GM10266 (cell line): ENCODE measurements at regions not wholly inside any gene's neighbourhood (a gene's known extent, or its start where the extent isn't known, plus 50 kb on each side); places are given as distances from the start of the nearest gene placed in this dataset.
"Not testable (repeated sequence)": the region's sequence is repeated elsewhere in the genome, so short reads cannot be mapped to it uniquely, and the experiment has no call there.

ENCODE experiments used
- DNase-seq: peaks from one replicate; pipeline ENCODE4 v3.0.0; 2012; ENCODE audit errors: extremely low spot score
- CTCF ChIP-seq: IDR thresholded peaks from 2 replicates; pipeline ENCODE4 v1.5.1; 2012; ENCODE audit warnings: mild to moderate bottlenecking, low read depth; ENCODE audit not compliant: control insufficient read depth, insufficient read depth; ENCODE audit errors: missing control alignments

GRCh38 chr2:154556146-154556545, 142.3 kb upstream of the KCNJ3 start:
- TF ChIP-seq CTCF = no peak
- DNase-seq = no peak

- TF ChIP-seq CTCF = no peak
- DNase-seq = no peak
Measured at GRCh38 chr2:154556607-154557006, 141.9 kb upstream of the KCNJ3 start.

- no peak for TF ChIP-seq CTCF
- DNase-seq = no peak
Measured at GRCh38 chr2:154557906-154558305, 140.6 kb upstream of the KCNJ3 start.

- no peak for DNase-seq
- TF ChIP-seq CTCF = no peak
Measured at GRCh38 chr2:154565433-154565832, 133.1 kb upstream of the KCNJ3 start.

- DNase-seq = no peak
- no peak for TF ChIP-seq CTCF
Measured at GRCh38 chr2:154568413-154568812, 130.1 kb upstream of the KCNJ3 start.

- no peak for DNase-seq
- TF ChIP-seq CTCF = no peak
Measured at GRCh38 chr2:154570501-154570900, 128.0 kb upstream of the KCNJ3 start.

GRCh38 chr2:154576699-154577098, 121.8 kb upstream of the KCNJ3 start:
- not testable (repeated sequence) for DNase-seq

- no peak for DNase-seq
- TF ChIP-seq CTCF = no peak
Measured at GRCh38 chr2:154577390-154577789, 121.1 kb upstream of the KCNJ3 start.
